ENCODE measurements at regions not wholly inside any gene's neighbourhood (a gene's known extent, or its start where the extent isn't known, plus 50 kb on each side); places are given as distances from the start of the nearest gene placed in this dataset.

DNA sequence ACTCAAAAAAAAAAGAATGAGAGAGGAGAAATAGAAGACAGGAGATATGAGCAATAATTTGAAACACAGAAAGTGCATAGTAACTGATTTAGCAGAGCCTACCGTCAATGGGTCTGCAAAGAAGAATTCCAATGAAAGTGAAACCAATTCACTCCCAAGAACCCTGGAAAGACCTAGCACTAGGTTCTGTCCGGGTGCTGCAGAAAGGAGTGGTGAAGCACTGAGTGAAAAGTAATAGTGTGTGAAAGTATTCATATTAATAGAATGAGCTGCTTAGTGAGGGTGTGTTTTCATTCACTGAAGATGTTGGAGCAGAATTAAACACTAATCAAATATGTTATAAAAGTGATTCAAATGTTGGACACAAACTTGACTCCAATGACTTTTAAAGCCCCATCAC lies 51.3 kb upstream of the SLC30A5 start:
- H3K36me3 ChIP-seq (replicated peaks in 1 of 2; ENCODE audit: control insufficient read depth in 1 of 2, insufficient read depth in 2 of 2, low read length in 2 of 2), result no peaks in the 10 kb centered on the region
- Mint-ChIP-seq H3K9me3 (peaks cover 0 to 2% (median 0%) of the 10 kb centered on the region in 7 donors), H3K27me3 (ENCODE audit: low read depth in 3 of 3) (peaks cover 0 to 5% (median 1%) of the 10 kb centered on the region in 3 donors), H3K4me3 (no peak overlapping the region), H3K36me3 (no peaks in the 10 kb centered on the region), H3K27ac (peak overlapping the region in 1 of 7 donors; percentile 58), H3K4me1 (peaks cover 5% of the 10 kb centered on the region)
- peaks cover 6% of the 10 kb centered on the region in 2 donors for H3K4me1 ChIP-seq (ENCODE audit: control insufficient read depth in 1 of 2, insufficient read depth in 2 of 2, low read length in 2 of 2)
- WGBS (ENCODE audit: insufficient coverage), result 80% methylated on average over 1 of the region's 2 CpGs
- H4K20me1 ChIP-seq (ENCODE audit: insufficient read depth, low read length), result no peaks in the 10 kb centered on the region
- H3K79me2 ChIP-seq (ENCODE audit: insufficient read depth, low read length), result no peaks in the 10 kb centered on the region
- peak overlapping the region; percentile 93 for H3K4me2 ChIP-seq (replicated peaks; ENCODE audit: extremely low read depth, low read length, poor library complexity, severe bottlenecking)
- H3K27me3 ChIP-seq (ENCODE audit: control insufficient read depth in 2 of 2, insufficient read depth in 2 of 2, low read length in 2 of 2), result no peaks in the 10 kb centered on the region
- H3K4me3 ChIP-seq (replicated peaks in 1 of 3; ENCODE audit: low read depth in 2 of 3, low read length in 3 of 3), result no peak overlapping the region
- DNase-seq, result peak in 1 of 3 donors; percentile 1
- H3K27ac ChIP-seq (ENCODE audit: low read depth in 1 of 2, low read length in 2 of 2), result no peak overlapping the region
- H3K9me3 ChIP-seq (replicated peaks in 1 of 2; ENCODE audit: control insufficient read depth in 1 of 2, insufficient read depth in 1 of 2, low read length in 2 of 2), result no peaks in the 10 kb centered on the region
- TF ChIP-seq, protein P1, sequence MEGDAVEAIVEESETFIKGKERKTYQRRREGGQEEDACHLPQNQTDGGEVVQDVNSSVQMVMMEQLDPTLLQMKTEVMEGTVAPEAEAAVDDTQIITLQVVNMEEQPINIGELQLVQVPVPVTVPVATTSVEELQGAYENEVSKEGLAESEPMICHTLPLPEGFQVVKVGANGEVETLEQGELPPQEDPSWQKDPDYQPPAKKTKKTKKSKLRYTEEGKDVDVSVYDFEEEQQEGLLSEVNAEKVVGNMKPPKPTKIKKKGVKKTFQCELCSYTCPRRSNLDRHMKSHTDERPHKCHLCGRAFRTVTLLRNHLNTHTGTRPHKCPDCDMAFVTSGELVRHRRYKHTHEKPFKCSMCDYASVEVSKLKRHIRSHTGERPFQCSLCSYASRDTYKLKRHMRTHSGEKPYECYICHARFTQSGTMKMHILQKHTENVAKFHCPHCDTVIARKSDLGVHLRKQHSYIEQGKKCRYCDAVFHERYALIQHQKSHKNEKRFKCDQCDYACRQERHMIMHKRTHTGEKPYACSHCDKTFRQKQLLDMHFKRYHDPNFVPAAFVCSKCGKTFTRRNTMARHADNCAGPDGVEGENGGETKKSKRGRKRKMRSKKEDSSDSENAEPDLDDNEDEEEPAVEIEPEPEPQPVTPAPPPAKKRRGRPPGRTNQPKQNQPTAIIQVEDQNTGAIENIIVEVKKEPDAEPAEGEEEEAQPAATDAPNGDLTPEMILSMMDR (IDR thresholded peaks at IDR 0.05), result no peak
- no peak overlapping the region for H3K9ac ChIP-seq (ENCODE audit: insufficient read depth, low read length, poor library complexity, severe bottlenecking)
- peak overlapping the region; percentile 79 for H2AFZ ChIP-seq (ENCODE audit: insufficient read depth, low read depth, low read length, poor library complexity, severe bottlenecking)
- intact Hi-C loops (cut with micrococcal nuclease), result no loop called here

DNA sequence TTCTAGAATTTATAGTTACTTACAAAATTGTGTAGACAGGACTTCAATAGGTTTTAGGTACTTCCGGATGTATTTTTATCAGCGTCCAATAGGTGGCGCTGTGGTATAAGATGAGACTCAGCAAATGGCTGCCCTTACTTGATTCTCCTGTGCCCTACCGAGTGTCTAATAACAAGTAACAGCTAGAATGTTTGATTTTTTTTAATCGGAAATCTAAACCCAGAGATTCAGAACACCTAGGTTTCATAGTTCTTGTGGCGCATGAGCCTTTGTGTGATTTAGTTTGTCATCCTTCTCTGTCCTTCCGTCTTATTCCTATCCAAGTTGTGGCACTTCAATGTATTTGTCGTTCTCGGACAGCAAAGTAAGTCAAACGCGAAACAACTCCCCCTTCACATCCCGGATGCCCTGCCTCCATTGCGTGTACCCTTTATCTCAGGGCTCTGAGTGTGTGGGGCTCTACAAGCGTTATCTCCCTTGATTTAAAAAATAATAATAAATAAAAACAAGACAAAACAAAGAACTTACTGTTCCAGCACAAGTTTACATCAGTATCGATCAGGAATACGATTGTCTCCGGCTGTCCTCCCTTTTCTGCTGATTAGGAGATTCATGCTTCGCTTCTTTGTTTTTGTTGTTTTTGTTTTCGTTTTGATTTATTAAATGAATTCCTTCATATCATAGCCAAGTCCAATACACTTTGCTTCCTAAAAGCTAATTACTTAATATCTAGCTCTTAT lies 50.7 kb upstream of the SLC30A5 start:
- TF ChIP-seq, protein P1 (IDR thresholded peaks at IDR 0.05), result peak; percentile 92
- no peaks in the 10 kb centered on the region for H3K36me3 ChIP-seq (replicated peaks in 1 of 2; ENCODE audit: control insufficient read depth in 1 of 2, insufficient read depth in 2 of 2, low read length in 2 of 2)
- no peaks in the 10 kb centered on the region for H3K9me3 ChIP-seq (replicated peaks in 1 of 2; ENCODE audit: control insufficient read depth in 1 of 2, insufficient read depth in 1 of 2, low read length in 2 of 2)
- H3K9ac ChIP-seq (ENCODE audit: insufficient read depth, low read length, poor library complexity, severe bottlenecking), result peak overlapping the region; percentile 62
- Mint-ChIP-seq H3K36me3 (no peaks in the 10 kb centered on the region), H3K9me3 (peaks cover 0 to 2% (median 0%) of the 10 kb centered on the region in 7 donors), H3K27ac (peak overlapping the region in 4 of 7 donors; percentile 50 to 76 (median 62)), H3K4me3 (peak overlapping the region; percentile 76 to 93), H3K4me1 (peaks cover 5% of the 10 kb centered on the region), H3K27me3 (ENCODE audit: low read depth in 3 of 3) (peaks cover 0 to 5% (median 1%) of the 10 kb centered on the region in 3 donors)
- H3K27ac ChIP-seq (ENCODE audit: low read depth in 1 of 2, low read length in 2 of 2), result peak overlapping the region in 1 of 2 donors; percentile 63
- no peaks in the 10 kb centered on the region for H3K79me2 ChIP-seq (ENCODE audit: insufficient read depth, low read length)
- intact Hi-C loops (cut with micrococcal nuclease), result no loop called here
- H2AFZ ChIP-seq (ENCODE audit: insufficient read depth, low read depth, low read length, poor library complexity, severe bottlenecking), result peak overlapping the region; percentile 79
- no peaks in the 10 kb centered on the region for H3K27me3 ChIP-seq (ENCODE audit: control insufficient read depth in 2 of 2, insufficient read depth in 2 of 2, low read length in 2 of 2)
- DNase-seq, result peak; percentile 79 to 84 (median 83)
- H3K4me2 ChIP-seq (replicated peaks; ENCODE audit: extremely low read depth, low read length, poor library complexity, severe bottlenecking), result peak overlapping the region; percentile 93
- peak overlapping the region; percentile 49 to 97 (median 79) for H3K4me3 ChIP-seq (replicated peaks in 1 of 3; ENCODE audit: low read depth in 2 of 3, low read length in 3 of 3)
- peaks cover 6% of the 10 kb centered on the region in 2 donors for H3K4me1 ChIP-seq (ENCODE audit: control insufficient read depth in 1 of 2, insufficient read depth in 2 of 2, low read length in 2 of 2)
- no peaks in the 10 kb centered on the region for H4K20me1 ChIP-seq (ENCODE audit: insufficient read depth, low read length)
- 0% methylated on average over 3 of the region's 19 CpGs for WGBS (ENCODE audit: insufficient coverage)

All from CD14-positive monocyte (primary cell).